NOMO-1 (cell line): ENCODE measurements at regions not wholly inside any gene's neighbourhood (a gene's known extent, or its start where the extent isn't known, plus 50 kb on each side); places are given as distances from the start of the nearest gene placed in this dataset.

ENCODE experiments used
- DNase-seq, 2 experiments: peaks; one replicate each; lab custom pipeline; 2025; ENCODE audit not compliant: unreplicated experiment in 2 of 2; lab: John Stamatoyannopoulos, UW

DNA sequence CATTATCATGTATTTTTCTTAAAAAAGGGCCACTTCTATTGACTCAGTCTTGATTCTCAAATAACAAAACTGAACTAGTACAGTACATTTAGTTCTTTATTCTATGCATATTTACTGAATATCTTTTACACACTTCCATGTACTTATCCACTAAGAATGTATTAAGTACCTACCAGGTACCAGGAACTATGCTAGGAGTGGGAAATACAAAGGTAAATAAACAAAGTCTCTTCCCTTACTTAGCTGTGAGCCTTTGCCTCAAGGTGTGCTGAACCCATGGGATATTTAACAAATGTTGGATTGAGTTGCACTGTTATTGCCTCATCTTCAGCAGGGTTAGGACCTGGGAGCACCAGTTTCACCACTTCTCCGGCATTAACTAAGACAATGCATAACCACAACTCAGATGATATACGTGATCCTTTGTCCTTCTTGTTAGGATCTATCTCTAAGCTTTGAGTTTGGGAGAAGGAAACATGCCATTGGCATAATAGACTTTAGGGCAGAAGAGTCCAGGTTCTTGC, 533.9 kb downstream of the TFAP2B start:
- DNase-seq = no peak

GRCh38 chr6:51360287-51360686, 541.6 kb downstream of the TFAP2B start:
- no peak for DNase-seq

DNA sequence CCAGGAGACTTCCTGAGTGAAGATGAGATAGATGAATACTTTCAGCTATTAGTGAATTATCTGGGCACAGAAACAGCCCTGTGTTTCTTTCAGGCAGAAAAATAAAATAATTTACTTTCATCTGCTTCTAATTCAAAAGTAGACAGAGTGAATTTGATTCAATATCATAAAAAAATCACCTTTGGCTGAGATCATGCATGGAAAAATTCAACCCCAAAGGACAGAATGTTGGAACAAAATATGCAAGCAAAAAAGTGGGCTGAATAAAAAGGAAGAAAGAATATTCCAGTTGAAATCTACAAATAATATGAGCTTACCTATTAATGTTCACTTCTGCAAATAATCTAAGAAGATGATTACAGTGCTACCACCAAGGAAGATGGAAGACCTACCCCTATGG, 546.9 kb downstream of the TFAP2B start:
- no peak for DNase-seq

DNA sequence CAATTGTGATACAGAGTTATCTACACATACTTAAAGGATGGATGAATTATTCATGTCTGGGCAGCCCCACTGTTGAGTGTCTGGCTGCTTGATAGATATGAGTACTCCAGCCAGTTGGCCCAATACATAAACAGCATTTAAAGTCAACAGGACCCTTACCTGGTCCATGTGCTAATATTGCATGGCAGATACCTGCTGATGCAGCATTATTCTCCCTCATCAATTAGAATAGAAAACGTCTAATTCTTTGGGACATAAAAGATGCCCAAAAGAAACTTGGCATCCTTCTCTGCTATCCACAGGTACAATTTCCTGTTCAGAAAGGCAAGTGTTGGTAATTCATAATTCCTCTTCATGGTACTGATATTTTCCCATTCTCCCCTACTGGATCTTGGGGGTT, 550.8 kb downstream of the TFAP2B start:
- DNase-seq = no peak

- DNase-seq = no peak
Observed at GRCh38 chr6:51382847-51383246, 564.2 kb downstream of the TFAP2B start.

DNA sequence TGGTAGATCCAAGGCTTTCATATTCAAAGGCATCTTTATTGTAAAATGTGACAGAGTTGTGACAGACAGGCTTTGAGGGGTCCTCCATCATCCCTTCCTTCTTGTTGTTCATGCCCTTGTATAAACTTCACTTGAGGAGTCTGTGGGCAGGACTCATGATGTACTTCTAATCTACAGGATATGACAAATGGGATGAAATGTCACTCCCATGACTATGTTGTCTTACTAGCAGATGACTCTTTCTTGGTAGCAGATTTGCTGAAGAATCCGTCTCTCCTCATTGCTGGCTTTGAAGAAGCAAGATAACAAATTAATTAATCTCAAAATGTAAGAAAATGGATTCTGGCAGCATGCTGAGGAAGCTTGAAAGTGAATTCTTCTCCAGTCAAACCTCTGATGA, 566.1 kb downstream of the TFAP2B start:
- no peak for DNase-seq

DNA sequence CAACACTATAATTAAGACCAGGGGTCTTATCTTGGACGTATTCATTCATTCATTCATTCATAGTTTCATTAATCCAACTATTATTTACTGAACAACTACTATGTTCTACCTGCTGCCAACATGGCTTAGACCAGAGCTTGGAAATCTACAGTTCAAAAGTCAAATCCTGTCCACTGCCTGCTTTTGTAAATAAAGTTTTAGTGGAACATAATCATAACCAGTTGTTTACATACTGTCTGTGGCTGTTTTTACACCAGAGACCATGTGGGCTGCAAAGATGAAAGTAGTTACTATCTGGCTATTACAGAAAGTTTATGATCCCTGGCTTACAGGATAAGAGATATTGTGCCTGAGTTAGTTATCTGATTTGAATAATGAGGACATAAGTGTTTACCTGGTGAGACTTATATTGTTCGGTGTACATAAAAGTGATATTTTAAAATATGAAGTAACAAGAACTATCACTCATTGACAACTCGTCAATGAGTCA, 567.7 kb downstream of the TFAP2B start:
- DNase-seq = no peak

GRCh38 chr6:51387907-51388306, 569.2 kb downstream of the TFAP2B start:
- DNase-seq = no peak

DNA sequence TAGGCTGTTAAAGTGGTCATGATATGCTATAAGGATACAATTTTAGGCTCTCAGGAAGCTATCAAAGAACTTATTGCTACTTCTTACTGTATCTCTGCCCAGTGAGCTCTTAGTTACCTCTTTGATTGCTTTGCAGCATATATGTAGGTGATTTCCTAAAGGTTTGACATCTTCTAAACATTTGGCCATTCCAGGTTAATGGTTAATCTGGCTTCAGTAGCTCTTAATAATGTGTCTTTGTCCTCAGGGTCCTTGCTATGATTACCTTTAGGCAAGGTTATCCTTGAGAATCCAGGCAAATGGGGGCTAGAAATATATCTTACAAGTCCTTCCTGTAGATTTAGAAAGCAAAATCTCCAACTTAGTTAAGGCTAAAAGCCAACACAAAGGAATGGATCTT, 575.4 kb downstream of the TFAP2B start:
- no peak for DNase-seq

DNA sequence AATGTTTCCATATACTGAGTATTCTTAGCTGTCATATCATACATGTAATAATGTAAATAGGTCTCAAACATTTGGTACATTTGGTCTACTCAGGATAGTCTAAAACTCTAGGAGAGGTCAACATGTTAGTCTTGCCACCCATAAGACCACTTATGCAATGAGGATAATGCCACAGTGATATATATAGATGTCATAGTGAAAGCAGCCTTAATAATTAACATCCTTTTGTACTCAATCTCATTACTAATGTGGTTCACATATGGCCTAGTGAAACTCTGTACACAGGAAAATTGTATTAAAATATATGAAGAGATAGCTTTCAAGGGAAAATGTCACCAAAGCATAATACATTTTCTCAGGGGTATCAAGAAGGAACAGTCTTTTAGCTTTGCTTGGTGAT, 577.9 kb downstream of the TFAP2B start:
- no peak for DNase-seq

DNA sequence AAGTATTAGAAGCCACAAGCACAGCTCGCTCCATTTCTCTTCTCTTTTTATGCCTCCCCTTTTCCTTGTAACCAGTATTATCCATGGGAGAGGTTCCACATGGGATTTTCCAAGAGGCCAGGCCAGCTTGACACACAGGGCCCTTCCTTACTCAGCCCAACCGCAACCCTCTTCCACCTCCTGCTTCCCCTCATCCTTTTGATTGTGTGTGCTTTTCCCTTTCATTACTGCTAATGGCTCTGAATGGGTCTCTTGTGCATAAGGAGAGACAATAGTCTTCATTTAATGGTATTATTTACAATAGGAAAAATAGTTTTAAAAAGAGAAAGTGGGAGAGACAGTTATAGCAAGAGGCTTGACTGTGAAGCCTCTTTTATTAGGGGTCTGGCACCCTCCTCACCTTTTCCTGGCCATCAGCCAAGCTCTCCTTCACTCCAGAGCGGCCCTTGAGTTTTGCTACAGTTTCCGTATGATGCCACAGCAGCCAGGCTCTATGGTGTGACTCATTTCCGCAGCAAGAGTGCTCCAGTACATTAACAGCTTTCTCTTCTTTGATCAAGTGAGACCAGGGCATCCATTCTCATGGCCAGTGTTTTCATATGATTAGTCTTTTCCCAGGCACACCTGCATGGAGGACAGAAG, 579.5 kb downstream of the TFAP2B start:
- DNase-seq = peak; percentile 2 to 26

GRCh38 chr6:51398793-51399192, 580.1 kb downstream of the TFAP2B start:
- DNase-seq = no peak

DNA sequence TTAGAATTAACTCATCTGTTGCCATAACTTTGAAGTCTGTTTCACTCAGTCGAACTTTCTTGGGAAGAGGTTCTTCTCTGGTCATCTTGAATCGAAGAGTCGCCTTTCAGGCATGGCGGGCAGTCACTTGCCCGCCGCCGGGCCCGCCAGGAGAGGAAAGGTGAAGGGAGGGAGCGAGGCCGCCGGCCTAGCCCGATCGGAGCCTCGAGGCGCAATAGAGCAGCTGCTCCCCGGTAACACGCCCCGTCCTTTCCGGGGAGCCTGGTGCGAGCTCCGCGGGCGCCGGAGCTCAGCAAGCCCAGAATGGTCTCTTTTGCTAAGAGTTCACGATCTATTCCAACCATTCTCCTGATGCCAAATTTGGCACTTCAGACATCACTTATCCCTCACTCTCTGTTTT, 591.8 kb downstream of the TFAP2B start:
- no peak for DNase-seq

GRCh38 chr6:51411496-51412125, 592.9 kb downstream of the TFAP2B start:
- no peak for DNase-seq

DNA sequence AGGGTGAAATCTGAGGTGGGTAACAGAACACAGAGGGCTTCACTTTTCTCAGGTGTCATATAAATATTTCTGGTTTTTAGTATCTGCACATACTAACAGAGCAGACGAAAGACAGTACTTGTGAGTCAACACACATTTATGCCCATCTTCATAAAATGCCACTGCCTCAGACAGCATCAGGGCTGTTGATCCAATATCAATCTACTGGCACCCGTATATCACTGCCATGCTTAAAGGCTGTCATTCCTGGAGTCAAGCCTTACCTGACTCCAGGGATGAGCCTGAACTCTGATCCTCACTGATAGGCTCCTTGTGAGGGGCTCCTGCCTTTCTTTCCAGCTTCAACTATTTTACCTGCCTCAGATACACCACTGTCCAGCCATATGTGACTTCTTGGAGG, 595.7 kb downstream of the TFAP2B start:
- no peak for DNase-seq

- DNase-seq = no peak
Observed at GRCh38 chr6:51415501-51415900, 596.8 kb downstream of the TFAP2B start.

GRCh38 chr6:51429017-51429712, 610.5 kb downstream of the TFAP2B start:
- no peak for DNase-seq

- DNase-seq = no peak
Observed at GRCh38 chr6:51430589-51430988, 611.9 kb downstream of the TFAP2B start.

- DNase-seq = no peak
Observed at GRCh38 chr6:51432481-51432880, 613.8 kb downstream of the TFAP2B start.

DNA sequence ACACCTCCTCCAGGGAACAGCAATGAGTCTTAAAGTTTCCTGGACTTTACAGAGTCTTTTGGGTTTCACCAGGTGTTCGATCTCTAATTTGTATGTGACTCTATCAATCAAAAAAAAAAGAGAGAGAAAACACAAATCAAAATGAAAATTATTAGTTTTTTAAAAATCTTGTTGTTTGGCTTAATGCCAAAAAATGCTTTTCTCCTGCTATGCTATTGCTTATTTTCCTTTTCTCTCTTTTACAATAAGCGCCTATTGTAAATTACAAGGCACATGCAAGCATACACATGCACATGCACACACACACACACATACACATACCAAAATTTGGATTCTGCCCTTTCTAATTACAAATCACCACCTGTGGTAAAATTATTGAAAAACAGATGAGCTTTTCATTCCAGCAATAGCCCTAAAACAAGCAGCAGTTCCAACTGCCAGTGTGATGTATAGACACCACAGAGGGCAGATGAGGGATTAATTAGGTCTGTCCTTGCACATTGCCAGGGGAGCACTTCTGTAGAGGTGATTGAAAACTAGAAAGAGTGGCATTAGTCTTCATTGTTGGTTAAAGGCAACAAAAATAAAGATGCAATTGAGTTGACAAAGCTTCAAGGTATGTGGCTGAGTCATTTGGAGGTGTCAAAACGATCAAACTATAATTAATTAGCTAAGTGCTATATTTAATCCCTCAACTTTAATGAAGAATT, 631.7 kb downstream of the TFAP2B start:
- DNase-seq = no peak

DNA sequence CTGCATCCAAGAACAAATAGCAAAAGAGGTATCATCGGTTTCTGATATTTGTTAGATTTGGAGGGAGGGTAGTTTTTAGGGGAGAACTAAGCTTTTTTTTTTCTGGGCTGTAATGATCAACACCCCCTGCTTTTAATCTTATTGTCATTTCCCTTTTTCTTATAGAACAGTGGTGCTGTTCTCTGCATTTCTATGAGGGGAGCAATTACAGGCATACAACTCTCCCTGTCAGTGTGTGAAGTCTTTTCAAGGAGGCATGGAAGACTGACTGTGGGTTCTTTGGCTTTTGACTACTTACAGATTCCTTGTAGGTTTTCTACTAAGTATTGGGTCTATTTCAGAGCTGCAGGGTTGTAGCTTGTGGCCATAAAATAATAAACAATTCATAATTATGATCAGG, 632.3 kb downstream of the TFAP2B start:
- no peak for DNase-seq
